Upper lobe of left lung (tissue), 4 donors: ENCODE measurements at regions not wholly inside any gene's neighbourhood (a gene's known extent, or its start where the extent isn't known, plus 50 kb on each side); places are given as distances from the start of the nearest gene placed in this dataset.

Experiments
- EP300 ChIP-seq, 4 donors: sonication (generic); formaldehyde crosslinking; IDR thresholded peaks; one replicate each; pipeline ENCODE4 v1.5.1; 2017; ENCODE audit warnings: antibody characterized with exemption in 4 of 4, control low read depth in 2 of 4
- POLR2A ChIP-seq, 4 donors: fragments of 450-650 bp; IDR thresholded peaks; one replicate each; pipeline ENCODE4 v1.5.1; 2016 to 2017; ENCODE audit warnings: antibody characterized with exemption in 4 of 4, mild to moderate bottlenecking in 2 of 4
- POLR2AphosphoS5 ChIP-seq, 2 donors: sonication (generic); formaldehyde crosslinking; IDR thresholded peaks; one replicate each; pipeline ENCODE4 v1.5.1; 2017; ENCODE audit warnings: antibody characterized with exemption in 2 of 2
- TF ChIP-seq, protein P1 (sequence below), 6 experiments: fragments of 450-650 bp in 4 of 6; fragments of 200-600 bp in 2 of 6; sonication (generic) in 2 of 6; IDR thresholded peaks; one replicate each; pipeline ENCODE4 v1.5.1; 2016 to 2019; ENCODE audit warnings: antibody characterized with exemption in 6 of 6

GRCh38 chr2:239737144-239737463 lies 288.0 kb downstream of the NDUFA10 start:
- TF ChIP-seq, protein P1, sequence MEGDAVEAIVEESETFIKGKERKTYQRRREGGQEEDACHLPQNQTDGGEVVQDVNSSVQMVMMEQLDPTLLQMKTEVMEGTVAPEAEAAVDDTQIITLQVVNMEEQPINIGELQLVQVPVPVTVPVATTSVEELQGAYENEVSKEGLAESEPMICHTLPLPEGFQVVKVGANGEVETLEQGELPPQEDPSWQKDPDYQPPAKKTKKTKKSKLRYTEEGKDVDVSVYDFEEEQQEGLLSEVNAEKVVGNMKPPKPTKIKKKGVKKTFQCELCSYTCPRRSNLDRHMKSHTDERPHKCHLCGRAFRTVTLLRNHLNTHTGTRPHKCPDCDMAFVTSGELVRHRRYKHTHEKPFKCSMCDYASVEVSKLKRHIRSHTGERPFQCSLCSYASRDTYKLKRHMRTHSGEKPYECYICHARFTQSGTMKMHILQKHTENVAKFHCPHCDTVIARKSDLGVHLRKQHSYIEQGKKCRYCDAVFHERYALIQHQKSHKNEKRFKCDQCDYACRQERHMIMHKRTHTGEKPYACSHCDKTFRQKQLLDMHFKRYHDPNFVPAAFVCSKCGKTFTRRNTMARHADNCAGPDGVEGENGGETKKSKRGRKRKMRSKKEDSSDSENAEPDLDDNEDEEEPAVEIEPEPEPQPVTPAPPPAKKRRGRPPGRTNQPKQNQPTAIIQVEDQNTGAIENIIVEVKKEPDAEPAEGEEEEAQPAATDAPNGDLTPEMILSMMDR (IDR thresholded peaks at IDR 0.05), result no peak
- TF ChIP-seq POLR2A (IDR thresholded peaks at IDR 0.05) (no peak), POLR2AphosphoS5 (IDR thresholded peaks at IDR 0.05) (no peak), EP300 (IDR thresholded peaks at IDR 0.05) (no peak)
